ENCODE measurements at regions not wholly inside any gene's neighbourhood (a gene's known extent, or its start where the extent isn't known, plus 50 kb on each side); places are given as distances from the start of the nearest gene placed in this dataset.

DNA sequence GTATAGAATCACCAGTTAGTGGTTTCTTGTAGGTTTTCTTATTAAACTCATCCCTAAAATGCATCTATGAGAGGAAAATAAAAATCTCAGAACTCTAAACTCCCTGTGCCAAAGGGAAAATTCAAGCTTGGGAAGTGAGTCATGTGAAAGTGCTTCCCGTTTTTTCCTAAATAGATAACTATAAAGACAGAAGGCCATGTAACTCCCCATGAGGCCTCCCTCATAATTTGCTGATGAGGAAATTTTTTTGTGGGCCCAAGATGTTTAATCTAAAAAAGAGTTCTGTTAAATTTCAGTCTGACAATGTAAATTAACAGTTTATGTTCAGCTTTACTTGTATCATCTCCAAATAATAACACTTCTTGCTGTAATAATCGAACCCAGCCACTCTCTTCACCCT lies 1273.9 kb downstream of the OTOL1 start:
- DNase-seq (ENCODE audit: low spot score in 2 of 2) (no peak), ATAC-seq (no peak)
- H3K4me3 Mint-ChIP-seq = no peak overlapping the region
- no peak overlapping the region for H3K27ac Mint-ChIP-seq
- no peaks in the 10 kb centered on the region for H3K4me1 Mint-ChIP-seq
- H3K9me3 Mint-ChIP-seq = peaks cover 9% of the 10 kb centered on the region
- no peaks in the 10 kb centered on the region for H3K36me3 Mint-ChIP-seq

DNA sequence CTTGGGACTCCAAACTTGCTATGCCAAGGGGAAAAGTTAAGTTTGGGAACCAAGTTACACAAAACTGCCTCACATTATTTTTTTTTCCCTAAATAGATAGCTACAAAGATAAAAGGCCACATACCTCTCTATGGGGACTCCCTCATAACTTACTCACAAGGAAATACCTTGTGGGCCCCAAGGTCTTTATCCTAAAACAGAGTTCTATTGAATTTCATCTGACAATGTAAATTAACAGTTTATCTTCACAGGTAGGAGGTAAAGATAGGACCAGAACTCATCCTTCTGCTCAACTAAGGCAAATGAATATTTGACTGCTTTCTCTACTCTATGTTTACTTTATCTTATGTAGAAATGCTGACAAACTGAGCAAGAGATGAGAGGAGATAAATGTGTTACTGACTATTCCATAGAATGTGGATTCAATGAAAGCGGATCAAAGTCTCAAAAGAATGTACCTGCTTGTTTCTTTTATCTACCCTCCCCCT lies 1278.0 kb downstream of the OTOL1 start:
- no peaks in the 10 kb centered on the region for H3K36me3 Mint-ChIP-seq
- ATAC-seq = no peak
- no peaks in the 10 kb centered on the region for H3K4me1 Mint-ChIP-seq
- H3K27ac Mint-ChIP-seq = no peak overlapping the region
- H3K4me3 Mint-ChIP-seq = no peak overlapping the region
- H3K9me3 Mint-ChIP-seq = peaks cover 14% of the 10 kb centered on the region
- no peak for DNase-seq (ENCODE audit: low spot score in 2 of 2)

DNA sequence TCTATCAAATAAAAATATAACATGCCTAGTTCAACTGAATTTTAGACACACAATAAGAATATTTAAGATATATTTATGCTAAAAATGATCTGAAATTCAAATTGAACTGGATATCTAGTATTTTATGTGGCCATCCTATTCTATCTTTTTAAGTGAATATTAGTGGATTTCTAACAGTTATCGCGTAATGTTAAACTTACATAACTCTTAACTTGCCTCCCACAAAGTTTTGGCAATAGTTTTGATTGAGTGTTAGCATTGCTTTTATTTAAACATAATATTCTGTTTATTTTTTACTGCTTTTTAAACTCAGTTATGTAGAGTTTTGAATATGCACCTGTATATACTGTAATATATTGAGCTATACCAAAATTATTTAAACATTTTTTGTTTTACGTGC lies 1279.5 kb downstream of the OTOL1 start:
- Mint-ChIP-seq H3K9me3 (peaks cover 14% of the 10 kb centered on the region), H3K4me3 (no peak overlapping the region), H3K4me1 (no peaks in the 10 kb centered on the region), H3K36me3 (no peaks in the 10 kb centered on the region), H3K27ac (no peak overlapping the region)
- ATAC-seq = no peak
- DNase-seq (ENCODE audit: low spot score in 2 of 2) = no peak

DNA sequence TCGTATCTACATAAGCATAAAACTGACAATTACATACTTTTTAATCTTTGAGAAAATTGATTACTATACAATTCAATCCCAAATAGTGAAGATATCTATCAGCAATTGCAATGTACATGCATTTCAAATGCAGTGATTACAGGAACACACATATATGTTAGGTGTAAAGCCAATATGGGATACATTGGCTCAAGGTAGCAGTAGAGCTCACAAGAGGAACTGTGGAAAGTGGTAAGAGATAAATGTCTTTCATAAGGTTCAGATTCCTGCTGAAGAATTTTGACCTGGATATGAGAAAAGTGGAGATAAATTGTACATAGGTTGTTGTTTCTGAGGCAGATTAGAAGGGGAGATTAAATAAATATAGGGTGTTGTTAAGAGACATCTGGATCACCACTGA lies 1280.5 kb downstream of the OTOL1 start:
- ATAC-seq (no peak), DNase-seq (ENCODE audit: low spot score in 2 of 2) (no peak)
- Mint-ChIP-seq H3K4me3 (no peak overlapping the region), H3K36me3 (no peaks in the 10 kb centered on the region), H3K4me1 (no peaks in the 10 kb centered on the region), H3K27ac (no peak overlapping the region), H3K9me3 (peaks cover 14% of the 10 kb centered on the region)

DNA sequence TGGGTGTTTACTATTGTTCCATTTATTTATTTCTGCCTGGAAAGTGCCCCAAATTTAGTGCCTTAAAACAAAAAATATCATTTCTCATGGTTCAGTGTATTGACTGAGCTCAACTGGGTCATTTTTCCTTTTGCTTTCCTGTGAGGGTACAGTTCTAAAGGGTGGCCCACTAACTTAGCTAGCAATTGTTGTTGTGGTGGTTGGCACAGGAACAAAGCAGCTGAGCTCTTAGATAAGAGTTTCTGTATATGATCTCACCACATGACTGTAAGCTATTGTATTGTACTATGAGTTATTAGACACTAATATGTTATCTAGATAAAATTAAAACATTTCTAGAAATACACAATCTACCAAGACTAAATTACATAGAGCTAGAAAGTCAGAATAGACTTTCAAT lies 1283.7 kb downstream of the OTOL1 start:
- DNase-seq (ENCODE audit: low spot score in 2 of 2) = no peak
- Mint-ChIP-seq H3K9me3 (peaks cover 18% of the 10 kb centered on the region), H3K4me1 (no peaks in the 10 kb centered on the region), H3K27ac (no peak overlapping the region), H3K36me3 (no peaks in the 10 kb centered on the region), H3K4me3 (no peak overlapping the region)
- ATAC-seq = no peak

DNA sequence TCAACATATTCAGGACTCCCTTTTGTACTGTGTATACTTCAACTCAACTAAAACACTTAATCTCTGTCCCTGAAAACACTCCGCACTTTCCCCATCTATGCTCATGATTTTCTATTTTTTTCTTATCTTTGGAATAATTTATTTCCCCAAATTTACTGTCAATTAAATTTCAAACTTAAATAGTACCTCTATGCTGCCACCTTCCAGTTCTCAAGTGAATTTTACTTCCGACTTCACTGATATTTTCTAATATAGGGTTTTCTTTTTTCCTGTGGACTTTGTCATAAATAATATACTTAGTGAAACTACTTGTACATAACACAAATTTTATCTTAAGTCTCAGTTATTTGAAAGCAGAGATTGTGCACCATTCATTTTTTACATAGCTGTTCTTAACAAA lies 1303.3 kb downstream of the OTOL1 start:
- ATAC-seq (no peak), DNase-seq (ENCODE audit: low spot score in 2 of 2) (no peak)
- Mint-ChIP-seq H3K4me1 (no peaks in the 10 kb centered on the region), H3K9me3 (no peaks in the 10 kb centered on the region), H3K4me3 (no peak overlapping the region), H3K27ac (no peak overlapping the region), H3K36me3 (no peaks in the 10 kb centered on the region)

DNA sequence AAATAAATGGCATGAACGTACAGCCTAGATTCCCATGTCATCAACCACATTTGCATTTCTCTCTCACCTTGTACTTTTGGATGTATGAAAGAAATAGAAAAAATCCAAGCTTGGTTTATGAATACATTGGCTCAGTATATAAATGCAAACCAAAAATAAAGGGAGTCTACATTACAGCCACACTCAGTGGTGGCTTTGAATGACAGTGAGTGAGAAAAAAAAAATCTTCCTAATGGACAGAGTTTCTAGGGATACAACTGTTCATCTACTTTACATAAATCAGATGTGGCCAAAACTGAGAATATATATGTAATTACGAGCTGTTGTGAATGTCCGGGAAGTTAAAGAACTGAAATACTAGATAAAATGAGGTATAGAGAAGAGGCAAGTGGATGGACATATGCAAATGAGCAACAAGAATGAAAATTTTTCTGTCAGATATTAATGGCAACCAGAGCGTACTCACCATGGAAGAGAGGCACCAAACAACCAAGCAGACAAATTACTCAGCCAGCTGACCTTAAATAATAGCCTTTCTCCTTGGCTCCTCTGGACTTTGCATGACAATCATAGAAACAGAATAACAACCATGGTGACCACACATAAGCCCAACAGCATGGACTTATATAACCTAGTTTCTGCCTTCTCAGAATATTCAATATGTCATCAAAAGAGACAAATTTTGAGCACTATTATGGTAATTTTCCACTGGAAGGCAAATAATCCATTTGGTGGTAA lies 1305.8 kb downstream of the OTOL1 start:
- Mint-ChIP-seq H3K4me1 (no peaks in the 10 kb centered on the region), H3K9me3 (no peaks in the 10 kb centered on the region), H3K36me3 (no peaks in the 10 kb centered on the region), H3K27ac (no peak overlapping the region), H3K4me3 (no peak overlapping the region)
- ATAC-seq = no peak
- no peak for DNase-seq (ENCODE audit: low spot score in 2 of 2)

DNA sequence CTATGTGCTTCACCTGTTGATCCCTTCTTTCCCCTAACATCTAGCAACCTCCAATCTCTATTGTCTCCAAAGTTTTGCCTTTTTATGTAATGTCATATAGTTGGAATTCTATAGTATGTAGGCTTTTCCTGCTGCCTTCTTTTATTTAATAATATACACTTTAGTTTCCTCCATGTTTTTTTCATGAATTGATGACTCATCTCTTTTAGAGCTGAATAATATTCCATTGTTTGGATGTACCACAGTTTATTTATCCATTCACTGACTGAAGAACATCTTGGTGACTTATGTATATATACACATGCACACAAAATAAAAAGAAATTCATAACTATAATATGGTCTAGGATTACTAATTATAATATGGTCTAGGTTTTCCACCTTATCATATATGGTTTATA lies 1314.2 kb downstream of the OTOL1 start:
- no peak overlapping the region for H3K4me3 Mint-ChIP-seq
- no peaks in the 10 kb centered on the region for H3K36me3 Mint-ChIP-seq
- no peak overlapping the region for H3K27ac Mint-ChIP-seq
- H3K9me3 Mint-ChIP-seq = peaks cover 3% of the 10 kb centered on the region
- no peak for DNase-seq (ENCODE audit: low spot score in 2 of 2)
- ATAC-seq = no peak
- H3K4me1 Mint-ChIP-seq = no peaks in the 10 kb centered on the region

DNA sequence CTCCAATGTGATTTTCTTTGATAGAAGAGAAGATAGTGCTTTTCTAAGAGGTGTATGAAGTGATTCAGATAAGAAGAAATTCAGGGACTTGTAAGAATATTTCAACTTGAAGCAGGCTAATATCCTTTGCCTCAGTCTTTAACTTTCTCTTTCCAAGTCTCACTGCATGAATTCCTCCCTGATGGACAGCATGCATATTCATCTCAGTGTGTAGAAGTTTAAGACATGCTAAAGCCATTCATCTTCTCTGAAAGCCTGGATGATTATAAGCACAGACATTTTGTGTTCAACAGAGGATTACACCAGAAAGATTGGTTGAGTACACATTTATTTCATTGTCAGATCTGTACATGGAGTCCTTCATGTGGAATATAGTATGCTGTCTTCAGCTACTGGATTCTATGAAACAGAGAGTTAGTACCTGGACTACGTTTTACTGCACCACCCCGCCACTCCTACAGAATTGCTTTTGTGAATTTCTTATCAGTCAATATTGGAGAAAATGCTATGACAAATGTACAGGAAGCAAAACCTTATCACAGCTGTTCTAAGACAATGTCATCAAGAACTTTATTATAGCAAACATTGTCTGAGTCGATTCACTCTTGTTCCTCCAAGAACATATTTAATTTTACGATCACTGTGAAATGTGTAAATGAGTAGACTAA lies 1346.1 kb downstream of the OTOL1 start:
- DNase-seq (ENCODE audit: low spot score in 2 of 2) = no peak
- Mint-ChIP-seq H3K4me1 (no peaks in the 10 kb centered on the region), H3K4me3 (no peak overlapping the region), H3K9me3 (peaks cover 5% of the 10 kb centered on the region), H3K36me3 (no peaks in the 10 kb centered on the region), H3K27ac (no peak overlapping the region)
- no peak for ATAC-seq

DNA sequence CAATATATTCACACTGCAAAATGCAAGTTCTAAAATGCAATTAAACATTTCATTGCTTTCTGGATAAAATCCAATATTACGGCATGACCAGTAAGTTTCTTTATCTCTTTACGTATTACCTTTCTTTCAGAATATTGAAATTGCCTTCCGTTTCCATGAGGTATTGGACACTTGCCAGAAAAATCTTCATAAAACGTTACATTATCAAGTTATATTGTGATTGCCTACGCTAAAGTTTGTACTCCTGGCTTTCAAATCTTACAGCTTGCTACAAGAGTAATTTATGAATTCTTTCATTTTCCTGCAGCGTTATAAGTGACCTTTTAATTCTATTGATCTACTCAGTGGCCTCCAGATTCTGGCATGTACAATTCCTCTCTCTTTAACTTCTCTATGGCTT lies 1349.3 kb downstream of the OTOL1 start:
- Mint-ChIP-seq H3K4me1 (no peaks in the 10 kb centered on the region), H3K9me3 (peaks cover 8% of the 10 kb centered on the region), H3K36me3 (no peaks in the 10 kb centered on the region), H3K27ac (no peak overlapping the region), H3K4me3 (no peak overlapping the region)
- ATAC-seq (no peak), DNase-seq (ENCODE audit: low spot score in 2 of 2) (no peak)

DNA sequence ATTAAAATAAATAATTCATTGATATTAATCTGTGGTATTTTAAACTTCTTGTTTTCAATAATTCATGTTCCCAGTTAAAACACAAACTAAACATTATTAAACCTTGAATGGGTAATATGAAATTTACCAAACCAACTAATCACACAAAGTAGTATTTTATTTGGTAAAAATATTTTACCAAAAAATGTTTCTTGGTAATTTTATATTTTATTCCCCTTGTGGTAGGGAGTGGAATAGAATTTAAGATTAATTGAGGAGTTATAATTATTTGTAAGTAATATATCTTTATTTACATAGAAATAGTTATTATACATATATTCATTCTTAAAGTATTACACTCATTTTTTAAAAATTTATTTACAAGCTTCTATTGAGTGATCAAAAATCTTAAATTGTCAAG lies 1350.9 kb downstream of the OTOL1 start:
- Mint-ChIP-seq H3K4me1 (no peaks in the 10 kb centered on the region), H3K27ac (no peak overlapping the region), H3K36me3 (no peaks in the 10 kb centered on the region), H3K9me3 (peaks cover 10% of the 10 kb centered on the region), H3K4me3 (no peak overlapping the region)
- DNase-seq (ENCODE audit: low spot score in 2 of 2) = no peak
- no peak for ATAC-seq

DNA sequence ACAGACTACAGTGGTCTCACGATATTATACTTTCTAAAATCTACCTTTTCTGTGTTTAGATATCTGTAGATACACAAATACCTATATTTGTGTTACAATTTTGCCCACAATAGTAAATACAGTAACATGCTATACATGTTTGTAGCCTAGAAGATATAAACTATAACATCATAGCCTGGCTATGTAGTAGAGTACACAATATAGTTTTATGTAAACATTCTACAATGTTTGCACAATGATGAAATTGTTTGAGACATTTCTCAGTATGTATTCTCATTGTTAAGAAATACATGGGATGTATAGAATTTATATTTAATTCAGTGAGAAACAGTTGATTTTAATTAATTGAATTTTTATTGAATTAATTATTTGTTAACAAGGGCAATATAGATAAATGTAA lies 1367.0 kb downstream of the OTOL1 start:
- ATAC-seq = no peak
- no peak for DNase-seq (ENCODE audit: low spot score in 2 of 2)
- Mint-ChIP-seq H3K9me3 (peaks cover 6% of the 10 kb centered on the region), H3K36me3 (no peaks in the 10 kb centered on the region), H3K4me1 (no peaks in the 10 kb centered on the region), H3K4me3 (no peak overlapping the region), H3K27ac (no peak overlapping the region)

DNA sequence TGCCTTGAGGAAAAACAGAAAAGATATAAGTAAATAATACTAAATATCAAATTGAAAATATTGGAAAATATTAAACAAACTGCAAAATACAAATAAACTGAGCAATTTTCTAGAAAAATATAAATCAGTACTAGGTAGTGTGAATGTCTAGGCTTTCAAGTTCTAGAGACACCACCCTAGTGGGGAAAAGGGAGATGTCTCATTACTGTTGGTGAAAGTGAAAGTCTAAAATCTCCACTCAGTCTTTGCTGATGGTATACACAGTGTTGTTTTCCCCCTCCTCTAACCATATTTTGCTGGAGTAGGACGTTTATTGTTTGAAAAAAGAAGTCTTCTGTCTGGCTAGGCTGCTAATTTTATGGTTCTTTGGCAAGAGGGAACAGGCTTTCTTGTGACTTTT lies 1368.9 kb downstream of the OTOL1 start:
- Mint-ChIP-seq H3K9me3 (peaks cover 9% of the 10 kb centered on the region), H3K4me1 (no peaks in the 10 kb centered on the region), H3K27ac (no peak overlapping the region), H3K36me3 (no peaks in the 10 kb centered on the region), H3K4me3 (no peak overlapping the region)
- DNase-seq (ENCODE audit: low spot score in 2 of 2) (no peak), ATAC-seq (no peak)

DNA sequence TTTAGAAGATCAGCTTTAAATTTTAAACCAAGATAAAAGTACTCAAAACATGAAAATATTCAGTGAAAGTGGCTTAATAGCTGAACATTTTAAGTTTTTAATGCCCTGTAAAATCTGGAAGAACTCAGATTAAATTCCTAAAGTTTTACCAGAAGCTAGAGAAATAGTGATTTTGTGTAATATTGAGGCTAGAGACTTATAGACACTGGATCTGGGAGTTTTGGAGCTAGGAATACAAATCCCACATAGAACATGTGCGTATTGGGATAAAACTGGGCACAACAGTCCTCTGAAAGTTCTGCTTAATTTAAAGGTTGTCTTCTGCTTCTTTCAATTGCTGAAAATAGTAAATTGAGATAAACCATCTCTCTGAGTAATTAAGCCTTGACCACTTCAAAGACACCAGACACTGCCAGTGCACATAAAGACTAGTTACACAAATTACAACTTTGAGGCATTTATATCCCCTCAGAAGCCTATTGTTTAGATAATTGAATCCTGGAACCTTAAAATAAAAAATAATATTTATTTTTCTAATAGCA lies 1382.5 kb downstream of the OTOL1 start:
- peaks cover 4% of the 10 kb centered on the region for H3K9me3 Mint-ChIP-seq
- DNase-seq (ENCODE audit: low spot score in 2 of 2) = no peak
- no peaks in the 10 kb centered on the region for H3K36me3 Mint-ChIP-seq
- no peak for ATAC-seq
- no peak overlapping the region for H3K4me3 Mint-ChIP-seq
- H3K27ac Mint-ChIP-seq = no peak overlapping the region
- H3K4me1 Mint-ChIP-seq = no peaks in the 10 kb centered on the region

DNA sequence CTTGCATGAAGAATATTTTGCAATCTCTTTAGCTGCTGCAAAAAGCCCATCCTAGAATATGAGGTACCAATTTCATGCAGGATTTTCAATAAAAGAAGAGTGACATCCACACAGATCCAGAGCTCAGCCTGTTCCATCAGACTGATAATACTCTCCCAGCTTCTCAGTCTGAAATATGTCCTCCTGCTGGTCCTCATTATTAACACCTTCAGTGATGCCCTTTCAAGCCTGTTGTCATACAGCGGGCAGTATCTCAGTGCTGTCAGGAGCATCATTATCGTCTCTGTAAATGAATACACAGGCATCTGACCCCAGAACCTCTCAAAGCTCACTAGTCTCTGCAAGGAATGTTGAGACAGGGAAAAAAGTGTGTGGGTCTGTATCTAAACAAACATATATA lies 1387.8 kb downstream of the OTOL1 start:
- no peak overlapping the region for H3K4me3 Mint-ChIP-seq
- peaks cover 4% of the 10 kb centered on the region for H3K9me3 Mint-ChIP-seq
- H3K4me1 Mint-ChIP-seq = no peaks in the 10 kb centered on the region
- DNase-seq (ENCODE audit: low spot score in 2 of 2) (no peak), ATAC-seq (no peak)
- H3K27ac Mint-ChIP-seq = no peak overlapping the region
- no peaks in the 10 kb centered on the region for H3K36me3 Mint-ChIP-seq

Measured in stimulated activated effector memory CD8-positive, alpha-beta T cell treated with anti-CD3 and anti-CD28 coated beads, Interleukin-12 subunit alpha, Interleukin-12 subunit beta, amount 100 ng/mL, for 72 hours (primary cell).